ENCODE measurements at regions not wholly inside any gene's neighbourhood (a gene's known extent, or its start where the extent isn't known, plus 50 kb on each side); places are given as distances from the start of the nearest gene placed in this dataset.

DNA sequence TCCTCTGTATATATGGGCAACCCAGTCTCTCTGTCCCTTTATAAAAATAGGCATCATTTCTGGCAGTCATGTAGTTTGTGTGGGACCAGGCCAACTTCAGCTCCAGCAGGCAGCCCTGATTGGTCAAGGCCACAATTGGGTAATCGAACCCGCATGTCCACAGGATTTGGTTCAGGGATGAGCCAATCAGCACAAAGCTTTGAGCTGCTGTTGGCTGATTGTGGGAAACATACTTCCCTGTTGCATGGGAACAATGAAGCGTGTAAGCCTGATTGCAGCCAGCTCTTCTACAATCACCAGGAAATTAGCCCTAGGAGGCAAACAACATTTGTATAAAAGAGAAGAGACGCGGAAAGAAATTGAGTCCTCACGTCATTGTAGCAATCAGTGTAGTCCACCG is 328.6 kb downstream of the PCNX1 start:
- H3K27ac ChIP-seq (ENCODE audit: low read length), result no peak overlapping the region
- ATAC-seq (no peak), DNase-seq (no peak)
- intact Hi-C loops (cut with micrococcal nuclease), result no loop called here
- H3K27me3 ChIP-seq (ENCODE audit: low read length), result no peaks in the 10 kb centered on the region
- POLR2A ChIA-PET (ENCODE audit: unreplicated experiment), result no interaction called here
- no peaks in the 10 kb centered on the region for H3K36me3 ChIP-seq (ENCODE audit: low read depth, low read length)
- CTCF ChIA-PET, result no interaction called here
- no peaks in the 10 kb centered on the region for H3K9me3 ChIP-seq (ENCODE audit: low read length)
- H4K20me1 ChIP-seq (ENCODE audit: low read length), result no peaks in the 10 kb centered on the region
- no peaks in the 10 kb centered on the region for H3K4me1 ChIP-seq (ENCODE audit: insufficient read depth, low read length)
- H3K79me2 ChIP-seq (ENCODE audit: low read length), result no peaks in the 10 kb centered on the region
- H3K9ac ChIP-seq (ENCODE audit: low read length), result no peak overlapping the region
- H3F3A ChIP-seq (ENCODE audit: low read length, unreplicated experiment), result no peaks in the 10 kb centered on the region
- no peak overlapping the region for H3K4me3 ChIP-seq (ENCODE audit: low read length)
- no peak overlapping the region for H3K4me2 ChIP-seq (ENCODE audit: low read length)
- no TSS peak for BruUV-seq (replicated peaks)
- H2AFZ ChIP-seq (ENCODE audit: low read length), result no peak overlapping the region
- no peaks in the 10 kb centered on the region for H3K9me2 ChIP-seq (replicated peaks; ENCODE audit: low read length)
- TF ChIP-seq EZH2 (IDR thresholded peaks at IDR 0.05; ENCODE audit: low read length, unreplicated experiment), result no peak

DNA sequence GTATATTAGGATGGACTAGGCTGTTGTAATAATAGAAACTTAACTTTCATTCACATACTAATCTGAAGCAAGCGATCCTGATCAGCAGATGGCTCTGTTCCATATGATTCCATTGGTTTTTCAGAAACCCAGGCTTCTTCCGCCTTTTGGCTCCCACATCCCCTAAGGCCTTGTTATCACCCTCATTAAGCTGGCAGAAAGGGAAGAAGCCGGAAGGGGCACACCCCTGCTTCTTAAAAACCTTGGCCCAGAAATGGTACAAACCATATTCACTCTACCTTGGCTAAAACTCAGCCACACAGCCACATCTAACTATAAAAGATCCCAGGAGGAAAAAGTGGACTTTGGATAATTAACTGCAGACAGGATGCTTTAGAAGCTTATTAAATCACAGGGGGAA is 329.2 kb downstream of the PCNX1 start:
- no peak overlapping the region for H3K27ac ChIP-seq (ENCODE audit: low read length)
- H2AFZ ChIP-seq (ENCODE audit: low read length), result no peak overlapping the region
- no peaks in the 10 kb centered on the region for H3F3A ChIP-seq (ENCODE audit: low read length, unreplicated experiment)
- no peak for DNase-seq
- no peaks in the 10 kb centered on the region for H3K4me1 ChIP-seq (ENCODE audit: insufficient read depth, low read length)
- no peaks in the 10 kb centered on the region for H3K27me3 ChIP-seq (ENCODE audit: low read length)
- H3K36me3 ChIP-seq (ENCODE audit: low read depth, low read length), result no peaks in the 10 kb centered on the region
- intact Hi-C loops (cut with micrococcal nuclease), result no loop called here
- ChIA-PET POLR2A (ENCODE audit: unreplicated experiment) (no interaction called here), CTCF (no interaction called here)
- no peaks in the 10 kb centered on the region for H4K20me1 ChIP-seq (ENCODE audit: low read length)
- TF ChIP-seq EZH2 (IDR thresholded peaks at IDR 0.05; ENCODE audit: low read length, unreplicated experiment), result no peak
- TF ChIP-seq, protein P1, sequence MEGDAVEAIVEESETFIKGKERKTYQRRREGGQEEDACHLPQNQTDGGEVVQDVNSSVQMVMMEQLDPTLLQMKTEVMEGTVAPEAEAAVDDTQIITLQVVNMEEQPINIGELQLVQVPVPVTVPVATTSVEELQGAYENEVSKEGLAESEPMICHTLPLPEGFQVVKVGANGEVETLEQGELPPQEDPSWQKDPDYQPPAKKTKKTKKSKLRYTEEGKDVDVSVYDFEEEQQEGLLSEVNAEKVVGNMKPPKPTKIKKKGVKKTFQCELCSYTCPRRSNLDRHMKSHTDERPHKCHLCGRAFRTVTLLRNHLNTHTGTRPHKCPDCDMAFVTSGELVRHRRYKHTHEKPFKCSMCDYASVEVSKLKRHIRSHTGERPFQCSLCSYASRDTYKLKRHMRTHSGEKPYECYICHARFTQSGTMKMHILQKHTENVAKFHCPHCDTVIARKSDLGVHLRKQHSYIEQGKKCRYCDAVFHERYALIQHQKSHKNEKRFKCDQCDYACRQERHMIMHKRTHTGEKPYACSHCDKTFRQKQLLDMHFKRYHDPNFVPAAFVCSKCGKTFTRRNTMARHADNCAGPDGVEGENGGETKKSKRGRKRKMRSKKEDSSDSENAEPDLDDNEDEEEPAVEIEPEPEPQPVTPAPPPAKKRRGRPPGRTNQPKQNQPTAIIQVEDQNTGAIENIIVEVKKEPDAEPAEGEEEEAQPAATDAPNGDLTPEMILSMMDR (conservative IDR thresholded peaks at IDR 0.05; ENCODE audit: low read depth, low read length), result no peak
- TF ChIP-seq EZH2phosphoT487 (IDR thresholded peaks at IDR 0.05; ENCODE audit: borderline replicate concordance, low read length), result no peak
- no peaks in the 10 kb centered on the region for H3K9me2 ChIP-seq (replicated peaks; ENCODE audit: low read length)
- no TSS peak for BruUV-seq (replicated peaks)
- H3K9me3 ChIP-seq (ENCODE audit: low read length), result no peaks in the 10 kb centered on the region
- H3K4me3 ChIP-seq (ENCODE audit: low read length), result no peak overlapping the region
- no peak overlapping the region for H3K4me2 ChIP-seq (ENCODE audit: low read length)
- no peaks in the 10 kb centered on the region for H3K79me2 ChIP-seq (ENCODE audit: low read length)
- no peak for ATAC-seq
- no peak overlapping the region for H3K9ac ChIP-seq (ENCODE audit: low read length)

DNA sequence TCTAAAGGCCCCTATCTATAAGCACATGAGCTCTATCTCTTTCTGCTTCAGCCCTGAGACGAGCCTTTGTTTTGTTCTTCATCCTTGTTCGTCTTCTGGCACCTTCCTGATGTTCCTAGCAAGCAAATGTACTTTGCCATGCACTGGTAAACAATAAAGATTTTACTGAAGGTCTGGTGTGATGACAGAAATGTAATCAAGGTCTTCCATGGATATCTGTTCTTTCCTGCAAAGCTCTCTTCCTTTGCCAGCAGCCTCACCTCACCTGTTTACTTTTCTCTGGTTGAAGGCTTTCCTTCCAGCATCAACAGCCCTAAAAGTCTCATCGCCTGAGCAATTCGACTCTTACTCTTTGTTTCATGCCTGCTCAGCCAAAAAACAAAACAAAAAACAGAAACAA is 330.3 kb downstream of the PCNX1 start:
- Histone ChIP-seq H3K4me1 (ENCODE audit: insufficient read depth, low read length) (no peaks in the 10 kb centered on the region), H3K4me2 (ENCODE audit: low read length) (no peak overlapping the region), H4K20me1 (ENCODE audit: low read length) (no peaks in the 10 kb centered on the region), H2AFZ (ENCODE audit: low read length) (no peak overlapping the region), H3K4me3 (ENCODE audit: low read length) (no peak overlapping the region), H3K9me3 (ENCODE audit: low read length) (no peaks in the 10 kb centered on the region), H3K27ac (ENCODE audit: low read length) (no peak overlapping the region), H3F3A (ENCODE audit: low read length, unreplicated experiment) (no peaks in the 10 kb centered on the region), H3K9ac (ENCODE audit: low read length) (no peak overlapping the region), H3K27me3 (ENCODE audit: low read length) (no peaks in the 10 kb centered on the region), H3K9me2 (replicated peaks; ENCODE audit: low read length) (no peaks in the 10 kb centered on the region), H3K36me3 (ENCODE audit: low read depth, low read length) (no peaks in the 10 kb centered on the region), H3K79me2 (ENCODE audit: low read length) (no peaks in the 10 kb centered on the region)
- ChIA-PET POLR2A (ENCODE audit: unreplicated experiment) (no interaction called here), CTCF (no interaction called here)
- intact Hi-C loops (cut with micrococcal nuclease), result no loop called here
- TF ChIP-seq, protein P1 (conservative IDR thresholded peaks at IDR 0.05; ENCODE audit: low read depth, low read length), result no peak
- TF ChIP-seq EZH2 (IDR thresholded peaks at IDR 0.05; ENCODE audit: low read length, unreplicated experiment) (no peak), EZH2phosphoT487 (IDR thresholded peaks at IDR 0.05; ENCODE audit: borderline replicate concordance, low read length) (no peak)
- no TSS peak for BruUV-seq (replicated peaks)
- ATAC-seq (peak; percentile 65), DNase-seq (no peak)
